Endothelial cell of umbilical vein (primary cell): ENCODE measurements at regions not wholly inside any gene's neighbourhood (a gene's known extent, or its start where the extent isn't known, plus 50 kb on each side); places are given as distances from the start of the nearest gene placed in this dataset.

Source experiments
- BruUV-seq: library from RNA; stranded (reverse); fragments of 400-500 nt; replicated peaks from 2 replicates; lab custom pipeline; 2021; lab: Mats Ljungman, UMichigan
- CTCF ChIA-PET: fragments of 300-600, 350-600 bp; sonication (Branson Sonifier 250); formaldehyde crosslinking; loops from one replicate; lab custom pipeline; 2021; ENCODE audit warnings: antibody characterized with exemption, inconsistent platforms; lab: Charles Lee
- POLR2A ChIA-PET: fragments of 300-600, 350-600 bp; sonication (Branson Sonifier 250); formaldehyde crosslinking; loops from one replicate; lab custom pipeline; 2021; ENCODE audit warnings: antibody characterized with exemption, inconsistent platforms; lab: Charles Lee
- DNase-seq: peaks from one replicate; pipeline ENCODE4 v3.0.0-alpha.2; 2011; ENCODE audit warnings: low read depth, low spot score
- FAIRE-seq: peaks from 2 replicates; lab custom pipeline; 2011; peaks lifted over from hg19 to GRCh38; lab: Jason Lieb, UNC
- H2AFZ ChIP-seq: 2 replicates; pipeline ENCODE4 v1.6.0; 2012; ENCODE audit warnings: low read depth, low read length, control low read depth, inconsistent platforms
- H3K27ac ChIP-seq: 2 replicates; pipeline ENCODE4 v1.5.1; 2011; ENCODE audit warnings: low read depth, mild to moderate bottlenecking, control low read depth, low read length, moderate library complexity; ENCODE audit not compliant: insufficient read depth
- H3K27me3 ChIP-seq, 2 experiments: 2 replicates each; pipeline versions ENCODE4 v1.6.0 to v1.6.1; 2011; ENCODE audit warnings: low read length in 2 of 2, mixed read lengths in 1 of 2; ENCODE audit not compliant: control insufficient read depth in 2 of 2, insufficient read depth in 2 of 2
- H3K36me3 ChIP-seq, 2 experiments: 2 replicates in 1 of 2; 3 replicates in 1 of 2; pipeline ENCODE4 v1.5.1; 2011; ENCODE audit warnings: low read length in 2 of 2, mild to moderate bottlenecking in 1 of 2, moderate library complexity in 1 of 2; ENCODE audit not compliant: control insufficient read depth in 2 of 2, insufficient read depth in 2 of 2; ENCODE audit errors: extremely low read depth in 1 of 2
- H3K4me1 ChIP-seq: 3 replicates; pipeline ENCODE4 v1.5.1; 2011; ENCODE audit warnings: mild to moderate bottlenecking, low read length; ENCODE audit not compliant: control insufficient read depth, insufficient read depth; ENCODE audit errors: extremely low read depth
- H3K4me2 ChIP-seq: 2 replicates; pipeline ENCODE4 v1.6.1; 2011; ENCODE audit warnings: low read length, control low read depth, mixed read lengths; ENCODE audit not compliant: insufficient read depth
- H3K4me3 ChIP-seq, 3 experiments: fragments of 200-600 bp in 1 of 3; sonication (generic), shearing (Covaris generic) in 1 of 3; replicated peaks in 1 of 3; 2 replicates each; pipeline ENCODE4 v1.5.1; 2011 to 2016; ENCODE audit warnings: control low read depth in 3 of 3, low read length in 3 of 3, mild to moderate bottlenecking in 2 of 3, inconsistent platforms in 1 of 3, low read depth in 1 of 3, moderate library complexity in 1 of 3; ENCODE audit not compliant: insufficient read depth in 1 of 3
- H3K79me2 ChIP-seq: 2 replicates; pipeline ENCODE4 v1.6.0; 2012; ENCODE audit warnings: low read length, inconsistent platforms; ENCODE audit not compliant: control insufficient read depth, insufficient read depth
- H3K9ac ChIP-seq: replicated peaks from 2 replicates; pipeline ENCODE3; 2011; ENCODE audit warnings: low read length, control low read depth; ENCODE audit not compliant: insufficient read depth; ENCODE audit errors: extremely low read depth
- H3K9me1 ChIP-seq: replicated peaks from 3 replicates; pipeline ENCODE4 v1.6.0; 2011; ENCODE audit warnings: mild to moderate bottlenecking, low read length; ENCODE audit not compliant: control insufficient read depth, insufficient read depth; ENCODE audit errors: extremely low read depth
- H3K9me3 ChIP-seq: replicated peaks from 2 replicates; pipeline ENCODE4 v1.5.1; 2012; ENCODE audit warnings: low read length, inconsistent platforms; ENCODE audit not compliant: control insufficient read depth, insufficient read depth
- H4K20me1 ChIP-seq: replicated peaks from 2 replicates; pipeline ENCODE3; 2011; ENCODE audit warnings: mild to moderate bottlenecking, low read length; ENCODE audit not compliant: control insufficient read depth, insufficient read depth; ENCODE audit errors: extremely low read depth
- EZH2 ChIP-seq: IDR thresholded peaks from 2 replicates; pipeline ENCODE4 v1.6.1; 2012; ENCODE audit warnings: borderline replicate concordance, low read depth, mild to moderate bottlenecking, moderate library complexity, low read length, inconsistent platforms; ENCODE audit not compliant: severe bottlenecking
- FOS ChIP-seq: IDR thresholded peaks from 2 replicates; pipeline ENCODE4 v1.6.1; 2011; ENCODE audit warnings: mild to moderate bottlenecking, low read length, moderate library complexity, borderline replicate concordance; ENCODE audit not compliant: insufficient read depth
- GATA2 ChIP-seq: IDR thresholded peaks from 2 replicates; pipeline ENCODE4 v1.7.0; 2011; ENCODE audit warnings: low read depth, mild to moderate bottlenecking, moderate library complexity, mixed read lengths, low read length; ENCODE audit not compliant: insufficient read length, insufficient read depth
- JUN ChIP-seq: IDR thresholded peaks from 2 replicates; pipeline ENCODE4 v1.6.1; 2011; ENCODE audit warnings: borderline replicate concordance, low read depth; ENCODE audit not compliant: insufficient read length, insufficient read depth
- MYC ChIP-seq: IDR thresholded peaks from one replicate; pipeline ENCODE4 v1.6.1; 2011; ENCODE audit warnings: mild to moderate bottlenecking, low read depth, low read length
- POLR2A ChIP-seq: IDR thresholded peaks from 2 replicates; pipeline ENCODE4 v1.6.1; 2012; ENCODE audit warnings: low read depth, mild to moderate bottlenecking, control low read depth, low read length
- POLR2AphosphoS5 ChIP-seq: IDR thresholded peaks from 2 replicates; pipeline ENCODE4 v1.6.1; 2012; ENCODE audit warnings: low read depth, mild to moderate bottlenecking, control low read depth, low read length, moderate library complexity; ENCODE audit not compliant: insufficient read depth
- dilution Hi-C: fragments of 300-500 bp; cut with MboI; formaldehyde crosslinking; loops from one replicate; pipeline ENCODE4 v1.15.0; 2019; ENCODE audit warnings: low sequenced_read_pairs; ENCODE audit not compliant: extremely low pct_ligation_motif_present
- intact Hi-C: fragments of 100-400 bp; cut with micrococcal nuclease; formaldehyde crosslinking; loops from one replicate; pipeline ENCODE4 v1.10.0; 2022
- TF ChIP-seq, protein P1 (sequence below), 2 donors: IDR thresholded peaks; 1 replicate in 1 of 2; 2 replicates in 1 of 2; pipeline ENCODE4 v1.5.1; 2011; ENCODE audit warnings: low read length in 2 of 2, mild to moderate bottlenecking in 2 of 2, moderate library complexity in 2 of 2, control low read depth in 1 of 2, inconsistent platforms in 1 of 2, low read depth in 1 of 2; ENCODE audit not compliant: insufficient read depth in 1 of 2; ENCODE audit errors: extremely low read depth in 1 of 2
- TF ChIP-seq, protein P2 (sequence below): IDR thresholded peaks from 2 replicates; pipeline ENCODE4 v1.6.1; 2011; ENCODE audit not compliant: insufficient read depth, insufficient read length

DNA sequence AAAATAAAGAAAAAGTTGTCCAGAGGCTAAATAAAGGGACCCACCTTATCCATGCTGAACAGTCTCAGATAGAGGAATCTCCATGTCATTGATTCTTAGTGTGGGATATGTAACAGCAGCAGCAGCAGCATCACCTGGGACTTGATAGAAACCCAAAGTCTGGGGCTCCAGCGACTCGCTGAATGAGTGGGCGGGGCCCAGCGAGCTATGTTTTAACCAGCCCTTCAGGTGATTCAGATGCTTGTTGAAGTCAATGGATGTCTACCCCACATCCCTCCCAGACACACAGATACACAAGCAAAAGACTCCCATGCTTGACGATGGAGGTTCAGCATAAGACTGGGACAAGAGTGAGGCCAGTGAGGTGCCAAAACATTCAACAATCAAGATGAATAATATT, 298.6 kb downstream of the UBE3D start:
- ChIA-PET CTCF (no interaction called here), POLR2A (no interaction called here)
- intact Hi-C loops (no loop called here), dilution Hi-C loops (no loop called here)
- Histone ChIP-seq H3K27ac (no peak overlapping the region), H3K9me3 (no peaks in the 10 kb centered on the region), H3K4me1 (no peaks in the 10 kb centered on the region), H2AFZ (no peak overlapping the region), H3K9me1 (no peaks in the 10 kb centered on the region), H3K36me3 (no peaks in the 10 kb centered on the region), H3K4me3 (no peak overlapping the region), H3K27me3 (no peaks in the 10 kb centered on the region), H4K20me1 (no peaks in the 10 kb centered on the region), H3K79me2 (no peaks in the 10 kb centered on the region), H3K4me2 (no peak overlapping the region), H3K9ac (no peak overlapping the region)
- no TSS peak for BruUV-seq
- TF ChIP-seq GATA2 (no peak), EZH2 (no peak), FOS (no peak), POLR2A (no peak), MYC (no peak), JUN (no peak), POLR2AphosphoS5 (no peak)
- TF ChIP-seq, protein P1, sequence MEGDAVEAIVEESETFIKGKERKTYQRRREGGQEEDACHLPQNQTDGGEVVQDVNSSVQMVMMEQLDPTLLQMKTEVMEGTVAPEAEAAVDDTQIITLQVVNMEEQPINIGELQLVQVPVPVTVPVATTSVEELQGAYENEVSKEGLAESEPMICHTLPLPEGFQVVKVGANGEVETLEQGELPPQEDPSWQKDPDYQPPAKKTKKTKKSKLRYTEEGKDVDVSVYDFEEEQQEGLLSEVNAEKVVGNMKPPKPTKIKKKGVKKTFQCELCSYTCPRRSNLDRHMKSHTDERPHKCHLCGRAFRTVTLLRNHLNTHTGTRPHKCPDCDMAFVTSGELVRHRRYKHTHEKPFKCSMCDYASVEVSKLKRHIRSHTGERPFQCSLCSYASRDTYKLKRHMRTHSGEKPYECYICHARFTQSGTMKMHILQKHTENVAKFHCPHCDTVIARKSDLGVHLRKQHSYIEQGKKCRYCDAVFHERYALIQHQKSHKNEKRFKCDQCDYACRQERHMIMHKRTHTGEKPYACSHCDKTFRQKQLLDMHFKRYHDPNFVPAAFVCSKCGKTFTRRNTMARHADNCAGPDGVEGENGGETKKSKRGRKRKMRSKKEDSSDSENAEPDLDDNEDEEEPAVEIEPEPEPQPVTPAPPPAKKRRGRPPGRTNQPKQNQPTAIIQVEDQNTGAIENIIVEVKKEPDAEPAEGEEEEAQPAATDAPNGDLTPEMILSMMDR (IDR thresholded peaks at IDR 0.05; ENCODE audit: extremely low read depth in 1 of 2, insufficient read depth in 1 of 2, low read depth in 1 of 2, low read length in 2 of 2), result no peak
- TF ChIP-seq, protein P2, sequence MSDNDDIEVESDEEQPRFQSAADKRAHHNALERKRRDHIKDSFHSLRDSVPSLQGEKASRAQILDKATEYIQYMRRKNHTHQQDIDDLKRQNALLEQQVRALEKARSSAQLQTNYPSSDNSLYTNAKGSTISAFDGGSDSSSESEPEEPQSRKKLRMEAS, result no peak
- FAIRE-seq, result no peak
- no peak for DNase-seq
